ENCODE measurements at regions not wholly inside any gene's neighbourhood (a gene's known extent, or its start where the extent isn't known, plus 50 kb on each side); places are given as distances from the start of the nearest gene placed in this dataset.

- 69% methylated on average over 2 of the region's 2 CpGs for WGBS
- Histone ChIP-seq H3K27me3 (no peaks in the 10 kb centered on the region), H3K36me3 (no peaks in the 10 kb centered on the region), H3K4me1 (no peaks in the 10 kb centered on the region), H3K9me3 (no peaks in the 10 kb centered on the region), H3K27ac (no peak overlapping the region), H3K4me3 (no peak overlapping the region)
- TF ChIP-seq CTCF (IDR thresholded peaks at IDR 0.05) (no peak), EP300 (IDR thresholded peaks at IDR 0.05) (no peak), POLR2AphosphoS5 (IDR thresholded peaks at IDR 0.05) (no peak), POLR2A (IDR thresholded peaks at IDR 0.05) (no peak)
- DNase-seq (ENCODE audit: low spot score in 2 of 2): no peak
Observed at GRCh38 chr3:73270839-73271483, 209.5 kb downstream of the EBLN2 start.

GRCh38 chr3:73273341-73273740, 211.9 kb downstream of the EBLN2 start:
- H3K4me3 ChIP-seq: no peak overlapping the region
- DNase-seq (ENCODE audit: low spot score in 2 of 2): no peak
- no peaks in the 10 kb centered on the region for H3K9me3 ChIP-seq
- H3K27ac ChIP-seq: no peak overlapping the region
- 73% methylated on average over 4 of the region's 4 CpGs for WGBS
- TF ChIP-seq EP300 (IDR thresholded peaks at IDR 0.05) (no peak), CTCF (IDR thresholded peaks at IDR 0.05) (no peak), POLR2AphosphoS5 (IDR thresholded peaks at IDR 0.05) (no peak), POLR2A (IDR thresholded peaks at IDR 0.05) (no peak)
- no peaks in the 10 kb centered on the region for H3K36me3 ChIP-seq
- no peaks in the 10 kb centered on the region for H3K4me1 ChIP-seq
- H3K27me3 ChIP-seq: no peaks in the 10 kb centered on the region

GRCh38 chr3:73280746-73281145, 219.3 kb downstream of the EBLN2 start:
- Histone ChIP-seq H3K4me3 (no peak overlapping the region), H3K4me1 (no peaks in the 10 kb centered on the region), H3K9me3 (no peaks in the 10 kb centered on the region), H3K36me3 (no peaks in the 10 kb centered on the region), H3K27me3 (no peaks in the 10 kb centered on the region), H3K27ac (no peak overlapping the region)
- TF ChIP-seq POLR2A (IDR thresholded peaks at IDR 0.05) (no peak), POLR2AphosphoS5 (IDR thresholded peaks at IDR 0.05) (no peak), EP300 (IDR thresholded peaks at IDR 0.05) (no peak), CTCF (IDR thresholded peaks at IDR 0.05) (no peak)
- 77% methylated on average over 6 of the region's 6 CpGs for WGBS
- DNase-seq (ENCODE audit: low spot score in 2 of 2): no peak

- WGBS: 87% methylated on average over 9 of the region's 9 CpGs
- H3K4me1 ChIP-seq: no peaks in the 10 kb centered on the region
- DNase-seq (ENCODE audit: low spot score in 2 of 2): no peak
- no peak overlapping the region for H3K27ac ChIP-seq
- H3K36me3 ChIP-seq: no peaks in the 10 kb centered on the region
- no peaks in the 10 kb centered on the region for H3K9me3 ChIP-seq
- H3K4me3 ChIP-seq: no peak overlapping the region
- no peaks in the 10 kb centered on the region for H3K27me3 ChIP-seq
- no peak for TF ChIP-seq CTCF (IDR thresholded peaks at IDR 0.05)
- TF ChIP-seq EP300 (IDR thresholded peaks at IDR 0.05): no peak
- no peak for TF ChIP-seq POLR2AphosphoS5 (IDR thresholded peaks at IDR 0.05)
- no peak for TF ChIP-seq POLR2A (IDR thresholded peaks at IDR 0.05)
Observed at GRCh38 chr3:73284472-73284871, 223.0 kb downstream of the EBLN2 start.

GRCh38 chr3:73291541-73291940, 230.1 kb downstream of the EBLN2 start:
- H3K9me3 ChIP-seq: no peaks in the 10 kb centered on the region
- H3K36me3 ChIP-seq: no peaks in the 10 kb centered on the region
- no peak overlapping the region for H3K4me3 ChIP-seq
- WGBS: 83% methylated on average over 7 of the region's 7 CpGs
- H3K27me3 ChIP-seq: no peaks in the 10 kb centered on the region
- no peaks in the 10 kb centered on the region for H3K4me1 ChIP-seq
- H3K27ac ChIP-seq: no peak overlapping the region
- no peak for DNase-seq (ENCODE audit: low spot score in 2 of 2)
- TF ChIP-seq POLR2A (IDR thresholded peaks at IDR 0.05): no peak
- no peak for TF ChIP-seq CTCF (IDR thresholded peaks at IDR 0.05)
- no peak for TF ChIP-seq POLR2AphosphoS5 (IDR thresholded peaks at IDR 0.05)
- no peak for TF ChIP-seq EP300 (IDR thresholded peaks at IDR 0.05)
